DND-41 (cell line): ENCODE measurements at regions not wholly inside any gene's neighbourhood (a gene's known extent, or its start where the extent isn't known, plus 50 kb on each side); places are given as distances from the start of the nearest gene placed in this dataset.

ENCODE experiments used
- ATAC-seq: fragments of 200-7000 bp; cut with Tn5 transposase; 3 replicates; pipeline ENCODE4 v1.9.1; 2021; ENCODE audit warnings: low read depth; ENCODE audit not compliant: insufficient read depth
- DNase-seq: peaks from one replicate; pipeline ENCODE4 v3.0.0-alpha.2; 2020
- H2AFZ ChIP-seq: 2 replicates; pipeline ENCODE4 v1.6.0; 2012; ENCODE audit warnings: low read depth, low read length
- H3K27ac ChIP-seq: 2 replicates; pipeline ENCODE4 v1.5.1; 2012; ENCODE audit warnings: low read length, inconsistent platforms
- H3K27me3 ChIP-seq: fragments of 200-600 bp; sonication (generic); 2 replicates; pipeline ENCODE4 v1.6.0; 2012; ENCODE audit warnings: low read length, mild to moderate bottlenecking, inconsistent platforms; ENCODE audit not compliant: insufficient read depth, poor library complexity
- H3K36me3 ChIP-seq: 2 replicates; pipeline ENCODE4 v1.5.1; 2012; ENCODE audit warnings: low read length, inconsistent platforms; ENCODE audit not compliant: insufficient read depth
- H3K4me1 ChIP-seq: 2 replicates; pipeline ENCODE4 v1.5.1; 2012; ENCODE audit warnings: mild to moderate bottlenecking, low read length; ENCODE audit not compliant: insufficient read depth
- H3K4me2 ChIP-seq: 2 replicates; pipeline ENCODE4 v1.6.0; 2012; ENCODE audit warnings: mild to moderate bottlenecking, moderate library complexity, low read length, inconsistent platforms; ENCODE audit not compliant: insufficient read depth
- H3K4me3 ChIP-seq, 2 experiments: fragments of 200-600 bp in 1 of 2; shearing (Covaris generic) in 1 of 2; 2 replicates each; pipeline ENCODE4 v1.5.1; 2012 to 2016; ENCODE audit warnings: inconsistent platforms in 2 of 2, low read length in 2 of 2, mild to moderate bottlenecking in 2 of 2, low read depth in 1 of 2, moderate library complexity in 1 of 2
- H3K79me2 ChIP-seq: 2 replicates; pipeline ENCODE4 v1.6.0; 2012; ENCODE audit warnings: low read length, inconsistent platforms; ENCODE audit not compliant: insufficient read depth
- H3K9ac ChIP-seq: 2 replicates; pipeline ENCODE4 v1.6.0; 2012; ENCODE audit warnings: low read depth, mild to moderate bottlenecking, inconsistent platforms, low read length, moderate library complexity
- H3K9me3 ChIP-seq: 2 replicates; pipeline ENCODE4 v1.5.1; 2012; ENCODE audit warnings: low read length, moderate library complexity, mild to moderate bottlenecking, inconsistent platforms; ENCODE audit not compliant: insufficient read depth, severe bottlenecking
- H4K20me1 ChIP-seq: 2 replicates; pipeline ENCODE4 v1.6.0; 2012; ENCODE audit warnings: low read length; ENCODE audit not compliant: insufficient read depth
- EZH2 ChIP-seq: IDR thresholded peaks from 3 replicates; pipeline ENCODE4 v1.6.1; 2012; ENCODE audit warnings: borderline replicate concordance, low read depth, mild to moderate bottlenecking, moderate library complexity, low read length, inconsistent platforms; ENCODE audit not compliant: severe bottlenecking
- TF ChIP-seq, protein P1 (sequence below): IDR thresholded peaks from 2 replicates; pipeline ENCODE4 v1.5.1; 2012; ENCODE audit warnings: borderline replicate concordance, low read length, moderate library complexity, mild to moderate bottlenecking; ENCODE audit not compliant: poor library complexity, severe bottlenecking; ENCODE audit errors: extremely low read depth

DNA sequence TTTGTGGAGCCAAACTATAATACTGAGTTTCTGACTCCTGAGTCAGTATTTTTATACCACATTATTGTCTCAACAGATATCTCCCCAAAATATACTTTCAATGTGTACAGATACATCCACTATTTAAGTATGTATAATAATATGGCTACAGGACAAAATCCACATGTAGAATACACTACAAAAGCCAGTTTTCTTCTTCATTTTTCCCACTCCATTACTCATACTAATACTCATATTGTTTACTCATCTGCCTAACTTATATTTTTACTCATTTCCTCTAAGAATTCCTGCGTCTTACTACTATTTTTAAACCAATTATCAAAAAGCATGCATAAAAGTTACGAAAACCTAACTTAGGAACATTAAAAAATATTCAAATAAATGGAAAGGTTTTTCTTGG lies 440.8 kb downstream of the ZNF385D start:
- H3K9me3 ChIP-seq = no peaks in the 10 kb centered on the region
- no peaks in the 10 kb centered on the region for H3K36me3 ChIP-seq
- H3K27ac ChIP-seq = no peak overlapping the region
- no peak overlapping the region for H2AFZ ChIP-seq
- no peaks in the 10 kb centered on the region for H3K79me2 ChIP-seq
- no peak overlapping the region for H3K9ac ChIP-seq
- H3K4me3 ChIP-seq = no peak overlapping the region
- no peak overlapping the region for H3K4me2 ChIP-seq
- TF ChIP-seq, protein P1, sequence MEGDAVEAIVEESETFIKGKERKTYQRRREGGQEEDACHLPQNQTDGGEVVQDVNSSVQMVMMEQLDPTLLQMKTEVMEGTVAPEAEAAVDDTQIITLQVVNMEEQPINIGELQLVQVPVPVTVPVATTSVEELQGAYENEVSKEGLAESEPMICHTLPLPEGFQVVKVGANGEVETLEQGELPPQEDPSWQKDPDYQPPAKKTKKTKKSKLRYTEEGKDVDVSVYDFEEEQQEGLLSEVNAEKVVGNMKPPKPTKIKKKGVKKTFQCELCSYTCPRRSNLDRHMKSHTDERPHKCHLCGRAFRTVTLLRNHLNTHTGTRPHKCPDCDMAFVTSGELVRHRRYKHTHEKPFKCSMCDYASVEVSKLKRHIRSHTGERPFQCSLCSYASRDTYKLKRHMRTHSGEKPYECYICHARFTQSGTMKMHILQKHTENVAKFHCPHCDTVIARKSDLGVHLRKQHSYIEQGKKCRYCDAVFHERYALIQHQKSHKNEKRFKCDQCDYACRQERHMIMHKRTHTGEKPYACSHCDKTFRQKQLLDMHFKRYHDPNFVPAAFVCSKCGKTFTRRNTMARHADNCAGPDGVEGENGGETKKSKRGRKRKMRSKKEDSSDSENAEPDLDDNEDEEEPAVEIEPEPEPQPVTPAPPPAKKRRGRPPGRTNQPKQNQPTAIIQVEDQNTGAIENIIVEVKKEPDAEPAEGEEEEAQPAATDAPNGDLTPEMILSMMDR = no peak
- no peak for TF ChIP-seq EZH2
- H3K27me3 ChIP-seq = no peaks in the 10 kb centered on the region
- H3K4me1 ChIP-seq = no peaks in the 10 kb centered on the region
- no peak for DNase-seq
- ATAC-seq = no peak
- H4K20me1 ChIP-seq = no peaks in the 10 kb centered on the region

DNA sequence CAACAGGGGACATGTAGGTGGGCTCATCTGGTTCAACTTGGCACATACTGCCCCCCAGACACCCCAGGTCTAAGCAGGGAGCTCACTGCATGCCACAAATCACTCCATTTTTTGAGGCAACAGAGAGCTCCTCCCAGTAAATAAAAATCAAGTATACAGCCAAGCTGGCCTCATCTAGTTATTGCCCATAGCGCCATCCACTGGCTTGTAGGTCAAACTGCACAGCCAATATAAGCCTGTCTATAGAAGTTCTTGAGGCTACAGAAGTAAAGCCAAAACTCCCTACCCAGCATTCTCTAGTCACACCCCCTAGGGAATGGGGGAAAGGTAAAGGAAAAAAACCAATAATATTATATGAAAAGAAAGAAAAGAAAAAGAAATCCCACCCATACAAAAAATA lies 453.7 kb downstream of the ZNF385D start:
- ATAC-seq = no peak

DNA sequence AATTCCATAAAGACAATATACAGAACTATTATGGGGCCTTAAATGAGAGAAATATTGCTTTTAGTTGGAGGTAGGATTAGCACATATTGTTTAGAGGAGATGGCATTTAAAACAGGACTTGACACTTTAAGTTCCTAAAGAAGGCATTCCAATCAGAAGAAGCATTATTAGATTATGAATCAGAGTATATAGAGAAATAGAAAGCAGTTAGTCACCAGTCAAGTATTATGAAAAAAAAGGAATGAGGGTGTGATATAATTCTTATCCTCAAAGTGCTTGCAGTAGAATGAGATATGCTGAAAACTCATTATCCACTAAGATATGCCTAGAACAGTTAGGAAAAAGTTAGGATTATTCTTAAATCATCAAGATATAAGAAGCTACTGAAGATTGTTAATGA lies 456.2 kb downstream of the ZNF385D start:
- H3K27ac ChIP-seq = no peak overlapping the region
- DNase-seq (no peak), ATAC-seq (no peak)
- H3K4me2 ChIP-seq = no peak overlapping the region
- no peak overlapping the region for H2AFZ ChIP-seq
- no peaks in the 10 kb centered on the region for H4K20me1 ChIP-seq
- no peak overlapping the region for H3K9ac ChIP-seq
- H3K36me3 ChIP-seq = no peaks in the 10 kb centered on the region
- TF ChIP-seq EZH2 = no peak
- TF ChIP-seq, protein P1 = no peak
- no peaks in the 10 kb centered on the region for H3K4me1 ChIP-seq
- no peaks in the 10 kb centered on the region for H3K79me2 ChIP-seq
- no peak overlapping the region for H3K4me3 ChIP-seq
- H3K9me3 ChIP-seq = no peaks in the 10 kb centered on the region
- H3K27me3 ChIP-seq = no peaks in the 10 kb centered on the region

More for the DNA sequence above, 453.7 kb downstream of the ZNF385D start:
- Histone ChIP-seq H3K79me2 (no peaks in the 10 kb centered on the region), H3K4me2 (no peak overlapping the region), H2AFZ (no peak overlapping the region), H3K9me3 (peaks cover 2% of the 10 kb centered on the region), H3K36me3 (no peaks in the 10 kb centered on the region), H3K4me1 (no peaks in the 10 kb centered on the region), H3K27me3 (no peaks in the 10 kb centered on the region), H3K4me3 (no peak overlapping the region), H3K27ac (no peak overlapping the region), H4K20me1 (no peaks in the 10 kb centered on the region), H3K9ac (no peak overlapping the region)
- no peak for DNase-seq
- no peak for TF ChIP-seq EZH2
- TF ChIP-seq, protein P1 = peak; percentile 7

DNA sequence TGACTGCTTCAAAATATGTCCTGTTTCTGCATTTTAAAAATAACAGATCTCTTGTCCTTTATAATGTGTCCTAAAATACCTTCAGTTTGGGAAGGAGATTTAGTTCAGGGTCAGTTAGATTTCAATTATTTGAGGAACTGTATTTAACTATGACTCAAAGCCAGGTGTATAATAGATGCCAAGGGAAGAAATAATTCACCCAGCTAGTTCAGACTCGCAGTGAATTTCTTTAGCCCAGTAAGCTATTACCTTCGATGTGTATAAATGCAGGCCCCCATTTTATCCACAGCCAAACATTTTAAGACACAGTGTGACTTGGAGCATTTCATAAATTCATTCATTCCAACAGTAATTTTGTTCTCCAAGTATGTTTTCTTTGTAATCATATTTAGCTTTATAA lies 458.0 kb downstream of the ZNF385D start:
- Histone ChIP-seq H3K9ac (no peak overlapping the region), H3K27me3 (no peaks in the 10 kb centered on the region), H3K4me2 (no peak overlapping the region), H2AFZ (no peak overlapping the region), H3K79me2 (no peaks in the 10 kb centered on the region), H4K20me1 (no peaks in the 10 kb centered on the region), H3K36me3 (no peaks in the 10 kb centered on the region), H3K9me3 (no peaks in the 10 kb centered on the region), H3K4me1 (no peaks in the 10 kb centered on the region), H3K4me3 (no peak overlapping the region), H3K27ac (no peak overlapping the region)
- no peak for ATAC-seq
- TF ChIP-seq, protein P1 = no peak
- TF ChIP-seq EZH2 = no peak
- DNase-seq = no peak
